ENCODE measurements at regions not wholly inside any gene's neighbourhood (a gene's known extent, or its start where the extent isn't known, plus 50 kb on each side); places are given as distances from the start of the nearest gene placed in this dataset.

DNA sequence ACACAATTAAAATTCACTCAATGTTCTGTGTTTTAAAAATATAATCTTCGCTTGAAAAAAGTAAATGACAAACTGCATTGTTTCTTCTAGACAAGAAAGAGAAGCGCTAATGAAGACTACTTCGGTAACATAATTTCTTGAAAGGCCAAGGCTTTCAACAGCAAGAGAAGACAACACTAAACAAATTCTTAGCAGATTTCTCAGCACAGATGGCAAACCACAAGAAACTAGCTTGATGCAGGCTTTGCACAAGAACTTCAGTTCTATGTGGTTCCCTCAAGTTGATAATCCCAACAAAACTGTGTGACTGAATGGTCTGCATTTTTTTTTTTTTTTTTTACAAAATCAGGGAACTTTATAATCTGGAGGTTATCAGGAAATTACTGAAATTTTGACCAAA lies 447.4 kb upstream of the NRSN1 start:
- TF ChIP-seq, protein P1, sequence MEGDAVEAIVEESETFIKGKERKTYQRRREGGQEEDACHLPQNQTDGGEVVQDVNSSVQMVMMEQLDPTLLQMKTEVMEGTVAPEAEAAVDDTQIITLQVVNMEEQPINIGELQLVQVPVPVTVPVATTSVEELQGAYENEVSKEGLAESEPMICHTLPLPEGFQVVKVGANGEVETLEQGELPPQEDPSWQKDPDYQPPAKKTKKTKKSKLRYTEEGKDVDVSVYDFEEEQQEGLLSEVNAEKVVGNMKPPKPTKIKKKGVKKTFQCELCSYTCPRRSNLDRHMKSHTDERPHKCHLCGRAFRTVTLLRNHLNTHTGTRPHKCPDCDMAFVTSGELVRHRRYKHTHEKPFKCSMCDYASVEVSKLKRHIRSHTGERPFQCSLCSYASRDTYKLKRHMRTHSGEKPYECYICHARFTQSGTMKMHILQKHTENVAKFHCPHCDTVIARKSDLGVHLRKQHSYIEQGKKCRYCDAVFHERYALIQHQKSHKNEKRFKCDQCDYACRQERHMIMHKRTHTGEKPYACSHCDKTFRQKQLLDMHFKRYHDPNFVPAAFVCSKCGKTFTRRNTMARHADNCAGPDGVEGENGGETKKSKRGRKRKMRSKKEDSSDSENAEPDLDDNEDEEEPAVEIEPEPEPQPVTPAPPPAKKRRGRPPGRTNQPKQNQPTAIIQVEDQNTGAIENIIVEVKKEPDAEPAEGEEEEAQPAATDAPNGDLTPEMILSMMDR (IDR thresholded peaks at IDR 0.05): no peak
- TF ChIP-seq POLR2A (IDR thresholded peaks at IDR 0.05): no peak
